CD14-positive monocyte (primary cell): ENCODE measurements at regions not wholly inside any gene's neighbourhood (a gene's known extent, or its start where the extent isn't known, plus 50 kb on each side); places are given as distances from the start of the nearest gene placed in this dataset.

Experiments used
- DNase-seq, 3 donors: peaks; one replicate each; pipeline ENCODE4 v3.0.0-alpha.2; 2011 to 2022
- H2AFZ ChIP-seq: 2 replicates; pipeline ENCODE4 v1.6.0; 2012; ENCODE audit warnings: mild to moderate bottlenecking, low read depth, low read length, inconsistent platforms; ENCODE audit not compliant: insufficient read depth, poor library complexity, severe bottlenecking
- H3K27ac ChIP-seq, 2 donors: 1 replicate in 1 of 2; 2 replicates in 1 of 2; pipeline ENCODE4 v1.5.1; 2012 to 2013; ENCODE audit warnings: low read length in 2 of 2, control low read depth in 1 of 2, inconsistent platforms in 1 of 2, low read depth in 1 of 2, mild to moderate bottlenecking in 1 of 2
- H3K27me3 ChIP-seq, 2 donors: one replicate each; pipeline versions ENCODE4 v1.6.0 to v1.6.1; 2011 to 2013; ENCODE audit warnings: low read length in 2 of 2; ENCODE audit not compliant: control insufficient read depth in 2 of 2, insufficient read depth in 2 of 2
- H3K36me3 ChIP-seq, 2 donors: replicated peaks in 1 of 2; 1 replicate in 1 of 2; 2 replicates in 1 of 2; pipeline versions ENCODE4 v1.5.1 to v1.6.1; 2012 to 2013; ENCODE audit warnings: low read length in 2 of 2, control low read depth in 1 of 2, inconsistent platforms in 1 of 2, mild to moderate bottlenecking in 1 of 2; ENCODE audit not compliant: insufficient read depth in 2 of 2, control insufficient read depth in 1 of 2
- H3K4me1 ChIP-seq, 2 donors: 1 replicate in 1 of 2; 2 replicates in 1 of 2; pipeline versions ENCODE4 v1.5.1 to v1.6.1; 2012 to 2013; ENCODE audit warnings: low read length in 2 of 2, control low read depth in 1 of 2, inconsistent platforms in 1 of 2, mild to moderate bottlenecking in 1 of 2, moderate library complexity in 1 of 2; ENCODE audit not compliant: insufficient read depth in 2 of 2, control insufficient read depth in 1 of 2
- H3K4me2 ChIP-seq: replicated peaks from 2 replicates; pipeline ENCODE3; 2012; ENCODE audit warnings: low read length, moderate library complexity, mild to moderate bottlenecking; ENCODE audit not compliant: poor library complexity, severe bottlenecking; ENCODE audit errors: extremely low read depth
- H3K4me3 ChIP-seq, 3 experiments: fragments of 200-600 bp in 1 of 3; sonication (generic) in 1 of 3; replicated peaks in 1 of 3; 1 replicate in 2 of 3; 2 replicates in 1 of 3; pipeline ENCODE4 v1.5.1; 2011 to 2013; ENCODE audit warnings: low read length in 3 of 3, mild to moderate bottlenecking in 3 of 3, control low read depth in 2 of 3, low read depth in 2 of 3, inconsistent platforms in 1 of 3, moderate library complexity in 1 of 3
- H3K79me2 ChIP-seq: 2 replicates; pipeline ENCODE4 v1.6.0; 2012; ENCODE audit warnings: mild to moderate bottlenecking, control low read depth, inconsistent platforms, low read length, moderate library complexity; ENCODE audit not compliant: insufficient read depth
- H3K9ac ChIP-seq: 2 replicates; pipeline ENCODE4 v1.6.0; 2017; ENCODE audit warnings: low read length, mild to moderate bottlenecking; ENCODE audit not compliant: insufficient read depth, poor library complexity, severe bottlenecking
- H3K9me3 ChIP-seq, 2 donors: replicated peaks in 1 of 2; 1 replicate in 1 of 2; 2 replicates in 1 of 2; pipeline versions ENCODE4 v1.5.1 to v1.6.1; 2012 to 2013; ENCODE audit warnings: low read length in 2 of 2, control low read depth in 1 of 2; ENCODE audit not compliant: control insufficient read depth in 1 of 2, insufficient read depth in 1 of 2
- H4K20me1 ChIP-seq: 2 replicates; pipeline ENCODE4 v1.6.0; 2012; ENCODE audit warnings: mild to moderate bottlenecking, low read length, control low read depth, moderate library complexity; ENCODE audit not compliant: insufficient read depth
- H3K27ac Mint-ChIP-seq, 7 donors: one replicate each; pipeline ENCODE4 v1.8.0; 2020; ENCODE audit warnings: mild to moderate bottlenecking in 7 of 7, mixed read lengths in 7 of 7, moderate library complexity in 6 of 7, inconsistent platforms in 2 of 7
- H3K27me3 Mint-ChIP-seq, 3 donors: one replicate each; pipeline ENCODE4 v1.8.0; 2021 to 2022; ENCODE audit warnings: low read depth in 3 of 3, mild to moderate bottlenecking in 3 of 3, mixed read lengths in 3 of 3, moderate library complexity in 3 of 3, inconsistent platforms in 1 of 3
- H3K36me3 Mint-ChIP-seq, 2 donors: one replicate each; pipeline ENCODE4 v1.8.0; 2020; ENCODE audit warnings: mixed read lengths in 2 of 2, inconsistent platforms in 1 of 2, mild to moderate bottlenecking in 1 of 2
- H3K4me1 Mint-ChIP-seq: one replicate; pipeline ENCODE4 v1.8.0; 2020; ENCODE audit warnings: mild to moderate bottlenecking, mixed read lengths
- H3K4me3 Mint-ChIP-seq, 2 donors: one replicate each; pipeline ENCODE4 v1.8.0; 2020; ENCODE audit warnings: mild to moderate bottlenecking in 2 of 2, mixed read lengths in 2 of 2, moderate library complexity in 1 of 2
- H3K9me3 Mint-ChIP-seq, 7 donors: one replicate each; pipeline ENCODE4 v1.8.0; 2020 to 2022; ENCODE audit warnings: mixed read lengths in 7 of 7, mild to moderate bottlenecking in 6 of 7, moderate library complexity in 6 of 7, inconsistent platforms in 2 of 7
- CTCF ChIP-seq: fragments of 200-600 bp; IDR thresholded peaks from one replicate; pipeline ENCODE4 v1.8.0; 2022; ENCODE audit warnings: antibody characterized with exemption, mild to moderate bottlenecking
- WGBS: methylation state at CpG from one replicate; pipeline ENCODE4 v1.1.5; 2013; ENCODE audit warnings: missing lambda C conversion rate; ENCODE audit not compliant: insufficient coverage; 5-methylcytosine and 5-hydroxymethylcytosine counted together
- intact Hi-C, 2 donors: fragments of 100-400 bp; cut with micrococcal nuclease; formaldehyde crosslinking; loops; one replicate each; pipeline versions ENCODE4 v1.15.0 to v1.15.1; 2023

- no peak overlapping the region for H3K27ac Mint-ChIP-seq
- intact Hi-C loops, result no loop called here
- no peak overlapping the region for H3K4me2 ChIP-seq
- 94% methylated on average over 6 of the region's 7 CpGs for WGBS
- H4K20me1 ChIP-seq, result no peaks in the 10 kb centered on the region
- H3K27me3 Mint-ChIP-seq, result peaks cover 0 to 2% (median 0%) of the 10 kb centered on the region in 3 donors
- H3K27me3 ChIP-seq, result no peaks in the 10 kb centered on the region
- H2AFZ ChIP-seq, result no peak overlapping the region
- no peak overlapping the region for H3K4me3 Mint-ChIP-seq
- no peaks in the 10 kb centered on the region for H3K79me2 ChIP-seq
- H3K9me3 ChIP-seq, result no peaks in the 10 kb centered on the region
- no peak for DNase-seq
- no peaks in the 10 kb centered on the region for H3K36me3 ChIP-seq
- H3K4me1 Mint-ChIP-seq, result no peaks in the 10 kb centered on the region
- no peak overlapping the region for H3K4me3 ChIP-seq
- H3K9ac ChIP-seq, result no peak overlapping the region
- no peak for TF ChIP-seq CTCF
- peaks cover 0 to 6% (median 2%) of the 10 kb centered on the region in 7 donors for H3K9me3 Mint-ChIP-seq
- H3K27ac ChIP-seq, result no peak overlapping the region
- no peaks in the 10 kb centered on the region for H3K36me3 Mint-ChIP-seq
- no peaks in the 10 kb centered on the region for H3K4me1 ChIP-seq
Measured at GRCh38 chr9:23603311-23603710, 222.7 kb downstream of the ELAVL2 start.

GRCh38 chr9:23606107-23606506, 219.9 kb downstream of the ELAVL2 start:
- Histone ChIP-seq H3K79me2 (no peaks in the 10 kb centered on the region), H3K36me3 (no peaks in the 10 kb centered on the region), H3K9me3 (no peaks in the 10 kb centered on the region), H3K4me2 (no peak overlapping the region), H3K4me3 (no peak overlapping the region), H2AFZ (no peak overlapping the region), H3K27me3 (no peaks in the 10 kb centered on the region), H3K9ac (no peak overlapping the region), H3K4me1 (no peaks in the 10 kb centered on the region), H3K27ac (no peak overlapping the region), H4K20me1 (no peaks in the 10 kb centered on the region)
- DNase-seq, result no peak
- intact Hi-C loops, result no loop called here
- no peak for TF ChIP-seq CTCF
- no peak overlapping the region for H3K27ac Mint-ChIP-seq
- H3K27me3 Mint-ChIP-seq, result peaks cover 0 to 2% (median 0%) of the 10 kb centered on the region in 3 donors
- no peaks in the 10 kb centered on the region for H3K36me3 Mint-ChIP-seq
- H3K4me1 Mint-ChIP-seq, result no peaks in the 10 kb centered on the region
- no peak overlapping the region for H3K4me3 Mint-ChIP-seq
- peaks cover 0 to 7% (median 3%) of the 10 kb centered on the region in 7 donors for H3K9me3 Mint-ChIP-seq
- WGBS, result 80% methylated on average over 1 of the region's 1 CpG
